K562 (cell line): ENCODE measurements at regions not wholly inside any gene's neighbourhood (a gene's known extent, or its start where the extent isn't known, plus 50 kb on each side); places are given as distances from the start of the nearest gene placed in this dataset.

ENCODE experiments used
- ATAC-seq: fragments of 200-7000 bp; cut with Tn5 transposase; 3 replicates; pipeline ENCODE4 v1.9.1; 2020; ENCODE audit warnings: moderate library complexity
- BruUV-seq: library from RNA; stranded (reverse); fragments of 400-500 nt; replicated peaks from 2 replicates; lab custom pipeline; 2021; lab: Mats Ljungman, UMichigan
- CTCF ChIA-PET: fragments of 300-600 bp; formaldehyde crosslinking; extraction: SDS; loops from one replicate; lab custom pipeline; 2021; ENCODE audit warnings: low intra/inter-chr PET ratio; lab: Yijun Ruan, JAX
- POLR2A ChIA-PET: fragments of 300-600, 350-650 bp; sonication (Branson Sonifier 250); formaldehyde crosslinking; extraction: SDS; loops from one replicate; lab custom pipeline; 2021; ENCODE audit warnings: antibody characterized with exemption, inconsistent platforms; lab: Yijun Ruan, JAX
- DNase-seq, 4 experiments: peaks; one replicate each; pipeline versions ENCODE4 v3.0.0 to v3.0.0-alpha.2; 2011 to 2018; ENCODE audit warnings: low spot score in 3 of 4, mixed read lengths in 3 of 4; ENCODE audit errors: extremely low read depth in 1 of 4
- FAIRE-seq: peaks from 2 replicates; lab custom pipeline; 2011; peaks lifted over from hg19 to GRCh38; lab: Jason Lieb, UNC
- H2AFZ ChIP-seq: 2 replicates; pipeline ENCODE4 v1.6.0; 2011; ENCODE audit warnings: low read depth, low read length, control low read depth, inconsistent platforms
- H3K27ac ChIP-seq: fragments of 200-600 bp; 3 replicates; pipeline ENCODE4 v1.8.0; 2011; ENCODE audit warnings: low read depth, mild to moderate bottlenecking, control low read depth, inconsistent platforms, low read length, moderate library complexity, mixed read lengths; ENCODE audit errors: extremely low read depth
- H3K27me3 ChIP-seq, 2 experiments: fragments of 300-600 bp in 1 of 2; 2 replicates in 1 of 2; 3 replicates in 1 of 2; pipeline versions ENCODE4 v1.6.0 to v1.8.0; 2011; ENCODE audit warnings: inconsistent platforms in 2 of 2, low read length in 2 of 2, mild to moderate bottlenecking in 1 of 2, mixed read lengths in 1 of 2, moderate library complexity in 1 of 2; ENCODE audit not compliant: control insufficient read depth in 2 of 2, insufficient read depth in 2 of 2
- H3K36me3 ChIP-seq: fragments of 300-600 bp; 3 replicates; pipeline ENCODE4 v1.8.0; 2011; ENCODE audit warnings: mild to moderate bottlenecking, low read length, inconsistent platforms; ENCODE audit not compliant: control insufficient read depth, insufficient read depth
- H3K4me1 ChIP-seq, 2 experiments: fragments of 200-600 bp in 1 of 2; replicated peaks in 1 of 2; 2 replicates in 1 of 2; 3 replicates in 1 of 2; pipeline versions ENCODE4 v1.5.1 to v1.8.0; 2011; ENCODE audit warnings: inconsistent platforms in 2 of 2, low read length in 2 of 2, mild to moderate bottlenecking in 1 of 2, mixed read lengths in 1 of 2, moderate library complexity in 1 of 2; ENCODE audit not compliant: control insufficient read depth in 2 of 2, insufficient read depth in 2 of 2
- H3K4me2 ChIP-seq: 2 replicates; pipeline ENCODE4 v1.6.1; 2011; ENCODE audit warnings: low read length, control low read depth, inconsistent platforms, mixed read lengths; ENCODE audit not compliant: insufficient read depth
- H3K4me3 ChIP-seq: fragments of 200-600 bp; sonication (generic), shearing (Covaris generic); 2 replicates; pipeline ENCODE4 v1.5.1; 2016; ENCODE audit warnings: control low read depth, inconsistent platforms
- H3K79me2 ChIP-seq: fragments of 200-600 bp; 3 replicates; pipeline ENCODE4 v1.8.0; 2011; ENCODE audit warnings: low read length, inconsistent platforms; ENCODE audit not compliant: control insufficient read depth, insufficient read depth
- H3K9ac ChIP-seq, 2 experiments: 2 replicates each; pipeline versions ENCODE4 v1.6.0 to v1.6.1; 2011; ENCODE audit warnings: low read depth in 2 of 2, low read length in 2 of 2, control low read depth in 1 of 2, inconsistent platforms in 1 of 2, mild to moderate bottlenecking in 1 of 2, mixed read lengths in 1 of 2; ENCODE audit not compliant: insufficient read depth in 1 of 2
- H3K9me1 ChIP-seq: one replicate; pipeline ENCODE4 v1.6.0; 2011; ENCODE audit warnings: inconsistent platforms, mild to moderate bottlenecking, low read length, moderate library complexity; ENCODE audit not compliant: control insufficient read depth, insufficient read depth
- H3K9me3 ChIP-seq: replicated peaks from 2 replicates; pipeline ENCODE4 v1.5.1; 2011; ENCODE audit warnings: low read depth, low read length, inconsistent platforms; ENCODE audit not compliant: control insufficient read depth, insufficient read depth
- H4K20me1 ChIP-seq: replicated peaks from 2 replicates; pipeline ENCODE4 v1.6.1; 2011; ENCODE audit warnings: low read length, inconsistent platforms, mixed read lengths; ENCODE audit not compliant: control insufficient read depth, insufficient read depth
- ARNT ChIP-seq, 2 experiments: fragments of 450-650 bp; IDR thresholded peaks; 2 replicates each; pipeline ENCODE4 v1.6.1; 2016; ENCODE audit warnings: mild to moderate bottlenecking in 1 of 2
- COPS2 ChIP-seq: fragments of 450-650 bp; conservative IDR thresholded peaks from 2 replicates; pipeline ENCODE4 v1.6.1; 2016; ENCODE audit warnings: mild to moderate bottlenecking, moderate library complexity
- FOXJ3 ChIP-seq: sonication (generic); formaldehyde crosslinking; IDR thresholded peaks from 2 replicates; pipeline ENCODE4 v1.4.0; 2020; ENCODE audit warnings: mild to moderate bottlenecking, missing genetic modification reagents
- LEF1 ChIP-seq: fragments of 450-650 bp; IDR thresholded peaks from 2 replicates; pipeline ENCODE4 v1.6.1; 2016; ENCODE audit warnings: mild to moderate bottlenecking
- MED1 ChIP-seq: sonication (generic); formaldehyde crosslinking; IDR thresholded peaks from 2 replicates; pipeline ENCODE4 v1.8.1; 2023; ENCODE audit warnings: missing genetic modification reagents, borderline replicate concordance
- PHF21A ChIP-seq: fragments of 450-650 bp; IDR thresholded peaks from 2 replicates; pipeline ENCODE4 v1.6.1; 2017; ENCODE audit warnings: low read depth, borderline replicate concordance
- POLR2AphosphoS5 ChIP-seq: IDR thresholded peaks from 2 replicates; pipeline ENCODE4 v1.6.1; 2011; ENCODE audit warnings: mild to moderate bottlenecking, low read depth, low read length, moderate library complexity; ENCODE audit not compliant: control insufficient read depth, insufficient read depth
- POLR2B ChIP-seq: fragments of 450-650 bp; IDR thresholded peaks from 2 replicates; pipeline ENCODE4 v1.6.1; 2018; ENCODE audit warnings: low read depth; ENCODE audit not compliant: partially characterized antibody
- PTTG1 ChIP-seq: fragments of 450-650 bp; IDR thresholded peaks from 2 replicates; pipeline ENCODE4 v1.6.1; 2016; ENCODE audit warnings: low read depth, mild to moderate bottlenecking, missing genetic modification characterization, missing compliant biosample characterization
- RBM14 ChIP-seq: fragments of 200-400 bp; formaldehyde crosslinking; IDR thresholded peaks from 2 replicates; pipeline ENCODE4 v1.6.1; 2018; ENCODE audit warnings: low read depth, mild to moderate bottlenecking, low read length, moderate library complexity, borderline replicate concordance; ENCODE audit not compliant: insufficient read depth
- REST ChIP-seq, 2 experiments: fragments of 450-650 bp; formaldehyde crosslinking in 1 of 2; IDR thresholded peaks; 2 replicates each; pipeline versions ENCODE4 v1.4.0 to v1.6.1; 2014 to 2020; ENCODE audit warnings: mild to moderate bottlenecking in 2 of 2, borderline replicate concordance in 1 of 2, low read depth in 1 of 2
- SMARCE1 ChIP-seq: fragments of 450-650 bp; IDR thresholded peaks from 2 replicates; pipeline ENCODE4 v1.7.1; 2016; ENCODE audit warnings: mild to moderate bottlenecking
- TOE1 ChIP-seq, 2 experiments: fragments of 450-650 bp in 1 of 2; sonication (generic) in 1 of 2; formaldehyde crosslinking in 1 of 2; IDR thresholded peaks; 2 replicates each; pipeline versions ENCODE4 v1.7.1 to v1.8.0; 2016 to 2022; ENCODE audit warnings: borderline replicate concordance in 2 of 2, mild to moderate bottlenecking in 2 of 2, antibody characterized with exemption in 1 of 2, inconsistent platforms in 1 of 2, low read depth in 1 of 2, missing genetic modification reagents in 1 of 2, moderate library complexity in 1 of 2
- WGBS: fragments of 100-300 bp; shearing (Covaris generic); methylation state at CpG from one replicate; pipeline ENCODE4 v1.1.6; 2016; ENCODE audit warnings: low coverage, mixed read lengths; ENCODE audit not compliant: insufficient coverage; ENCODE audit errors: missing lambda C conversion rate; 5-methylcytosine and 5-hydroxymethylcytosine counted together
- in situ Hi-C: fragments of 300-500 bp; cut with MboI; formaldehyde crosslinking; loops from 4 replicates; pipeline ENCODE4 v1.15.0; 2018; ENCODE audit warnings: inconsistent platforms, mixed read lengths
- intact Hi-C: fragments of 100-400 bp; cut with micrococcal nuclease; formaldehyde crosslinking; loops from 2 replicates; pipeline ENCODE4 v1.14.2; 2022

- H4K20me1 ChIP-seq = no peaks in the 10 kb centered on the region
- CTCF ChIA-PET = no interaction called here
- no peak for DNase-seq
- no peak overlapping the region for H3K9ac ChIP-seq
- no TSS peak for BruUV-seq
- H3K4me2 ChIP-seq = no peak overlapping the region
- TF ChIP-seq PTTG1 (tag) (no peak), POLR2B (no peak), MED1 (CRISPR knock-in tag) (no peak), POLR2AphosphoS5 (no peak), REST (IDR thresholded peaks at IDR 0.05; ENCODE audit: borderline replicate concordance) (no peak), REST (CRISPR knock-in tag; IDR thresholded peaks at IDR 0.05; ENCODE audit: low read depth) (no peak), ARNT (IDR thresholded peaks at IDR 0.05) (no peak), FOXJ3 (CRISPR knock-in tag) (no peak), SMARCE1 (no peak), TOE1 (IDR thresholded peaks at IDR 0.05; ENCODE audit: borderline replicate concordance) (no peak), TOE1 (CRISPR knock-in tag; IDR thresholded peaks at IDR 0.05; ENCODE audit: borderline replicate concordance, low read depth) (no peak), RBM14 (no peak), COPS2 (no peak), PHF21A (no peak), LEF1 (no peak)
- no peak for ATAC-seq
- H3K27ac ChIP-seq = no peak overlapping the region
- 0% methylated on average over 1 of the region's 1 CpG for WGBS
- no peaks in the 10 kb centered on the region for H3K9me3 ChIP-seq
- H3K79me2 ChIP-seq = no peaks in the 10 kb centered on the region
- H2AFZ ChIP-seq = no peak overlapping the region
- H3K4me3 ChIP-seq = no peak overlapping the region
- H3K4me1 ChIP-seq = no peaks in the 10 kb centered on the region
- in situ Hi-C loops = no loop called here
- H3K9me1 ChIP-seq = no peaks in the 10 kb centered on the region
- no peak for FAIRE-seq
- no peaks in the 10 kb centered on the region for H3K27me3 ChIP-seq
- H3K36me3 ChIP-seq = no peaks in the 10 kb centered on the region
- POLR2A ChIA-PET = no interaction called here
- intact Hi-C loops = no loop called here
Measured at GRCh38 chr16:51262428-51262827, 111.4 kb upstream of the SALL1 start.
